HG03342 (cell line): ENCODE measurements at regions not wholly inside any gene's neighbourhood (a gene's known extent, or its start where the extent isn't known, plus 50 kb on each side); places are given as distances from the start of the nearest gene placed in this dataset.
"Not testable (repeated sequence)": the region's sequence is repeated elsewhere in the genome, so short reads cannot be mapped to it uniquely, and the experiment has no call there.

ENCODE experiments used
- ATAC-seq: cut with Tn5 transposase; IDR thresholded peaks from one replicate; pipeline ENCODE4 v1.9.1; 2021; ENCODE audit warnings: mild to moderate bottlenecking, moderate library complexity; ENCODE audit not compliant: unreplicated experiment

DNA sequence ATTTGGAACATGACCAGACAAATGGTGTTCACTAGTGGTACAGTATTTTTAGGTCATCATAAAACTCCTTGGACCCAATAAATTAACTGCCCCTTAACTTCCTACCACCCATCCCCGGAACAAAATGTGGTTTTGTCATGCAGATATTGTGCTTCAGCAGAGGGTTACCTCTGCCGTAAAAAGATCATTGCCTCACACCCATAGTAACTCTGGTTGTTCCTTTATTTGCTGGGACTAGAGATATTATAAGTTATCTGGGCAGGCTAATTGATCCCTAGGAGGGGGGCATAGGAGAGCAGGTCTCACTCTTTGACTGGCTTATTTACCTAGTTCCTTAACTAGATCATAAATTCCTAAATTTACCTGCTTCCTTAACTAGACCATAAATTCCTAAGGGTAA is 1343.9 kb upstream of the CHAC2 start:
- ATAC-seq: no peak

GRCh38 chr2:52423111-52423510 is 1344.5 kb upstream of the CHAC2 start:
- ATAC-seq: no peak

DNA sequence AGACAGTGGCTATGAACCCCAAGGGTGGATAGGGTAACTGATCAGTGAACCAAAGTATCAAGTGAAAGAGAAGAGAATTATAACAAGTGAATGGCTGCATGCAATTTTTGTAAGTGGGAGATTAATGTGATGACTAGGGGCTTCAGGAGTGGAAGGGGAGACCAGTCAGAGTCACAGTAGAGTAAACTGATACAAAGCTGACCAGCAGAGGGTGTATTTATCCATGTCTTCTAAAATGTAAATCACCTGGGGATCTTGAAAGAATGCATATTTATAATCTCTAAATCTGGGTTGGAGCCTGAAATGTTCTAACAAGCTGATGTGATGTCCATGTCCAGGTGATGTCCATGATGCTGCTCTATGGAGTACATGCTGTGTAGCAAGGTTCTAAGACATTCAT is 1351.3 kb upstream of the CHAC2 start:
- ATAC-seq: no peak

- ATAC-seq: no peak
Observed at GRCh38 chr2:52414561-52415295, 1352.9 kb upstream of the CHAC2 start.

- not testable (repeated sequence) for ATAC-seq
Observed at GRCh38 chr2:52409308-52410118, 1358.1 kb upstream of the CHAC2 start.

- no peak for ATAC-seq
Observed at GRCh38 chr2:52405980-52406379, 1361.6 kb upstream of the CHAC2 start.

DNA sequence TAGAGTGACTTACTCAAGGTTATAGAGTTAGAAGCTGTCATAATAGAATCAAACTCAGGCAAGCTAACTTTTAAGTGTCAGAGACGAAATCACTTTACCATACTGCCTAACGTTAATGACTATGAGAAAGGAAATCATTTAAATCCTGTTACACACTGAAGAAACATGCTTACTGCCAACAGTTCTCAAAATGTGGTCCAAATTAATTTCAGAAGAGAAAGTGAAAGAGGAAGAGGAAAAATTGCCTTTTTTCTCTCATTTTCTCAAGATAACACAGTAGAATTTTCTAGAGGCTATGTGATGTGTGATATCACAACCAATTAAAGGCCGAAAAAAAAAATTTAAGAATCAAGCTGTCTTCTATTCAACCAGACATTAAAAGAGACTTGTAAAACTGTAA is 1362.7 kb upstream of the CHAC2 start:
- ATAC-seq: no peak

DNA sequence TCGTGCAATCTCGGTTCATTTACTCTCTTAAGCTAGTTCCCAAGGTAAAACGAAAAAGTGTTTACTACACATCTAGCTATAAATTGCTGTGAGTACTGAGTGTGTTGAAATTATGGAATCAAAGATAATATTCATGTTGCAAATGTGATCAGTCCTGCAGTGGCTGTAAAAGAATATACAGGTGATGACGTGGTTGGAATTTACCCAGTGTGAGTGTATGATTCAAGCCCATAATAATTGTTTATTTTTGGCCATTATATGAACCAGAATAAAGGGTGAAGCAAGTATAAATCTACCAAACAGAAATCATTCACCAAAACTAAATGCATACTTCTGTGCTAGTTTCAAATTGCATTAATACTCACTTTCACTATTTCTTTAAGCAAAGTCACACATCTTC is 1363.6 kb upstream of the CHAC2 start:
- no peak for ATAC-seq

DNA sequence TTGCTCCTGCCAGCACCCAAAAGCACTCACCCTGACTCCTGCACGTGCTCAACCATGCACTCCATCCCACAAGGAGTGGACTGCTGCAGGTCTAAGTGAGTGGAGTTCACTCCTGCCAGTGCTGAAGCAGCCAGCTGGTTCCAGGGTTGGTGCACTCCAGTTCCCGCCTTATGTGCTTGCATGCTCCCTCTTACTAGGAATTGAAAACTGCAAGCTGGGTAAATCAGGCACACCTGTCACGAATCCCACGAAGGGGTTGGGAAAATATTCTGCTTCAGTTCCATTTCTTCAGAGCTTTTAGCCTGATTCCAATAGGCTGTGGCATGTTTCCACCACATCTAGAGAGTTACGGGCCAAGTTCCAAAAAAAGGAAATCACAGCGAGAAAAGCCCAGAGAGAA is 1365.5 kb upstream of the CHAC2 start:
- no peak for ATAC-seq

- no peak for ATAC-seq
Observed at GRCh38 chr2:52396836-52397235, 1364.9 kb upstream of the NRXN1 start.

- ATAC-seq: no peak
Observed at GRCh38 chr2:52395912-52396311, 1364.0 kb upstream of the NRXN1 start.

GRCh38 chr2:52391621-52392020 is 1359.7 kb upstream of the NRXN1 start:
- no peak for ATAC-seq

GRCh38 chr2:52390651-52391050 is 1358.7 kb upstream of the NRXN1 start:
- ATAC-seq: no peak

- ATAC-seq: no peak
Observed at GRCh38 chr2:52387937-52388590, 1356.1 kb upstream of the NRXN1 start.

GRCh38 chr2:52386433-52387030 is 1354.6 kb upstream of the NRXN1 start:
- ATAC-seq: no peak

GRCh38 chr2:52383541-52383940 is 1351.6 kb upstream of the NRXN1 start:
- ATAC-seq: no peak

DNA sequence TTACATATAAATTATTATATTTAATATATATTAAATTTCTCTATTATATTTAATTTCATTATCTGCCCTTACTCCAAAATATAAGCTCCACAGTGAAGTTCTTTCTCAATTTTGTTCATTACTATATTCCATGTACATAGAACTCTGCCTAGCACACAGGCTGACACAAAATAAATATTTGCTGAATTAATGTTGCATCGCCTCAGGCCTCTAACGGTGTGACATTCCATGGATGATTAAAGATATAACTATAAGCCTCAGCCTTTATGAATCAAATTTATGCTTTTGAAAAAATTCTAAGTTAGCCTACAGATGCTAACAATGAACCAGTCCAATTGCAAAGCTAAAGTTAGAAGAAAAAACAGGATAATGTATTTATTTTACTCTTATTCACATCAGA is 1337.2 kb upstream of the NRXN1 start:
- ATAC-seq: no peak

GRCh38 chr2:52368141-52368540 is 1336.2 kb upstream of the NRXN1 start:
- ATAC-seq: no peak

DNA sequence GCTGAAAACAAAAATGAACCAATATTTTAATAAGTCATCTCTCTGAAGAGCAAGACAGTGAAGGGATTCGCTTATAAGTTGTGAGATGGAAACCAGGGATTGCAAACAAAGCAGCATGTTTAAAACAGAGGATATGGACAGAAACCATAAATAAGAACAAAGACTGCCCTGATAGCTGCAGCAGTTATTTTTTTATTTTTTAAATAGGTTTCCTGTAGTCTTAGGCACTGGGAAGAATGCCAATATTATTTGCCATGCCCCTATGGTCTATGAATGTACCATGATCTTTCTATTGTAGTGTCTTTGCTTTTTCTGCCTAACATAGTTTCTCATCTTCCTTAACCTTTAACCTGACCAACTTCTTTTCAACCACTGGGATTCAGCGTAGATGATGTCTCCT is 1334.0 kb upstream of the NRXN1 start:
- ATAC-seq: no peak

GRCh38 chr2:52356556-52356955 is 1324.6 kb upstream of the NRXN1 start:
- ATAC-seq: no peak

- no peak for ATAC-seq
Observed at GRCh38 chr2:52347292-52347691, 1315.4 kb upstream of the NRXN1 start.
